ENCODE measurements at regions not wholly inside any gene's neighbourhood (a gene's known extent, or its start where the extent isn't known, plus 50 kb on each side); places are given as distances from the start of the nearest gene placed in this dataset.
A peak's percentile ranks its signal among the peaks of the same experiment; 100 is the strongest.

DNA sequence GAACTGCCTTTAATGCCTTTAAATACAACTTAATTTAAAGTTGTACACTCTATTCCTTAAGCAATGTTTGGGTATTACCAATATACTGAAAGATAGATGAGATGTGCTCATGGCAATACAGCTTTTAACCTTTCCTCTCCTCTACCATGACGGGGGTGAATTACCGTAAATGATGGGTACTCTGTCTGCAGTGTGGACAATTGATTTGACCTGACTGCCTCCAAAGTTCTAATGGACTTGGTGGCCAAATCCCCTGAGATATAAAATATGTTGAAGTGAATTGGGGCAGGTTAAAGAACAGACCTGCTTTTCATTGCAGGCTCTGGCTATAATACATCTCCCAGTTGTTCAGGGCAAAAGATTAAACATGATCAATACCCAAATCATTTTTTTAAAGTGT lies 367.4 kb upstream of the NR5A2 start:
- DNase-seq = no peak

DNA sequence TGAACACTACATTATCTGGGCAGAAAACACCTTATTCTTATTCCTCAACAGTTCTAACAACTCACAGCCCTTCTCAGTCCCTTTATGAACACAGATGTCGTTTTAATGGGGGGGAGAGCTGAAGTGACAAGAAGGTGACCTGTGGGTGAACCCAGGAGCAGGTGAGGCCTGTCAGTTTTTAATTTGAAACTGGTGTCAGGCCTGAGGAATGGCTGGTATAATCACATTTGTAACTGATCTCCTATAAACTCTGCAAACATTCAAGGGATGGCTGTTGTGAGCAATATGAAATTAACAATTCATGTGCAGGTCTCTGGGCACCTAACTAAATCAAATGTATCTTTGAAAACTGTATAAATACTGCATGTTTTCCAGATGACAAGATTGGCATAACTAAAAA lies 362.1 kb upstream of the NR5A2 start:
- no peak for DNase-seq

DNA sequence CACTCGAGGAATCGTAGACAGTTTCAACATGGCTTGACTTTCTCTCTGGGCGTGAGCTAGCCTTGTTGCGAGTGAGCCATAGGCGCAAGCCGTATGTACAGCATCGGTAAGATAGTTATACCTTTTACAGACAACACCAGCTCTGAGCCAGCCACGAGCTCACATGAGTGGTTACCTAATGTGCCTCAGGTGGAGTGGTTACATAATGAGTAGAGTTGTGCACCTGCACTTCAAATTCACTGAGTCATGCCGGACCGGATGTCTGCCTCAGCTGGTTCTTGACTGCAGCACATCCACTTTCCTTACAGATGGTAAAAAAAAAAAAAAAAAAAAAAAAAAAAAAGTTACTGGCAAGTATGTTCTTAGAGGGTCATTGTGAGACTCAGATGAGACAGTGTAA lies 360.4 kb upstream of the NR5A2 start:
- no peak for DNase-seq

DNA sequence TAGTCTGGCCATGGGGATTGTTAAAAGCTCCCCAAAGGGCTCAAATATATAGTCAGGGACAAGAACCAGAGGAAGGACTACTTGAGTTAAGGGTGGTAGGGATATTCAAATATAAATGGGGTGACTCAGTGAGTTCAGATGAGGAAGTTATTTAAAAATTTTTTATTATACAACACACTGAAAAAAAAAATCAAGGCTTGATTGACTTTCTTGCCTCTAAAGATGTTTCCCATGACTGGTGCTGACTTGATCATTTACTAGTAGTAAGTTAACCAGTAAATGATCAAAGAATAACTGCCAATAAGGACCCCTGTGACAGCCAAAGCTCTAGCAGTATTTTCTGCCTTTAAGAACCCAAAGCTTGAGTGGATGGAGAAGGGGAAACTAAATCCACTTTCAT lies 357.6 kb upstream of the NR5A2 start:
- DNase-seq = no peak

DNA sequence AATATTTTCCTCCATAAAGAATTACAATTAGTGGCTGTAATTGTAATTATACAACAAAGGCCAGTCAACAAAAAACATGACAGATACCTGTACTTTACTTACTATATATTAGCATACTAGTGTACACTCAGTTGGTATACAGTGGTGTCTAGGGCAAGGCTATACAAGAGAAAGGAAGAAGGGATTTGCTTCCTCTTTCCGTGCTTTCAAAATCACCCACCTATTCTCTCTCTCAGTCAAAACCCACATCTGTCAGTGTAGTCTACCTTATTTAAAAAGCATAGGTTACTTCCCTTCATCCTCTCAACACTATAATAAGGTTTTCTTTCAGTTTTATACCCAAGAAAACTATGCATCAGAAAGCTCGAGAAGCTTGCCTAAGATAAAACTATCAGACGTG lies 355.8 kb upstream of the NR5A2 start:
- DNase-seq = no peak

DNA sequence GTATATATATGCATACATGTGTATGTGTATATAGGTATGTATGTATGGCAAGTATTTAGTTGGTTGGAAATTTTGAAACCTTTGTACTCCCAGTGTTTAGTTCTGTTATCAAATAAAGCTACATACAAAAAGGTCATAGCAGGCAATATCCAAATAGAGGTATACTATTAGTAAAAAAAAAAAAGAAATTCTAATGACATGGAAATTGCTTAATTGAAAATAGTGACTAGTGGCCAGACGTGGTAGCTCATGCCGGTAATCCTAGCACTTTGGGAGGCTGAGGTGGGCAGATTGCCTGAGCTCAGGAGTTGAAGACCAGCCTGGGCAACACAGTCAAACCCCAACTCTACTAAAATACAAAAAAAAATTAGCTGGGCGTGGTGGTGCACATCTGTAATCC lies 351.6 kb upstream of the NR5A2 start:
- no peak for DNase-seq

DNA sequence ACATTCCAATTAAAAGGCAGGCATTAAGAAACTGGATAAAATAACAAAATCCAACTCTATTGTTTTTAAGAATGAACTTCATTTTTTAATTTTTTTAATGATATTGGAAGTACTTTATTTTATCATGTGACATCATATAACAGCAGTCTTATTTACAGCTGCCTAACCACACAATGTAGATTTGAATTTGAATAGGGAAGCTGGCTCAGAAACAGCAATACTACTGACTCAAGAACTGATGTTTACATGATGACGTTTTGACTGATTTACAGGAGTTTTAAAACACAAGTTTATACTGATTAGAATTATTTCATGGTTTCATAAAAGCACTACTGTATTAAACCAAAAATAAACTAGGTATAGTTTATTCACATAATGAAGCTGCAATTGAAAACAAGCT lies 348.7 kb upstream of the NR5A2 start:
- no peak for DNase-seq

DNA sequence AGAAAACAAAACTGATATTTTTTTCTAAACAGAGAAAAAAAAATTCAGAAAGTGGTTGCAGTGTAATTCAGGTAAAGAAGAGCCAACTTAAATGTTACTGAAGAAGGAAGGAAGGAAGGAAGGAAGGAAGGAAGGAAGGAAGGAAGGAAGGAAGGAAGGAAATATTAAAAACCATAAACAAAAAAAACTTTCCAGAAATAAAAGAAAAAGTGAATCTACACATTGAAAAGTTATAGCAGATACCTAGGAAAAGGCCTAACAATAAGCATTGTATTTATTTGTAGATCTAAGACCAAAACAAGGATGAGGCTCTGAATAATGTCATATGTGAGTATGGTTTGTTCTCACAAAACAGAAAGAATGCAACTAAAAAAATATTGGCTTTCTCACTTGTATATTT lies 345.4 kb upstream of the NR5A2 start:
- DNase-seq = no peak

DNA sequence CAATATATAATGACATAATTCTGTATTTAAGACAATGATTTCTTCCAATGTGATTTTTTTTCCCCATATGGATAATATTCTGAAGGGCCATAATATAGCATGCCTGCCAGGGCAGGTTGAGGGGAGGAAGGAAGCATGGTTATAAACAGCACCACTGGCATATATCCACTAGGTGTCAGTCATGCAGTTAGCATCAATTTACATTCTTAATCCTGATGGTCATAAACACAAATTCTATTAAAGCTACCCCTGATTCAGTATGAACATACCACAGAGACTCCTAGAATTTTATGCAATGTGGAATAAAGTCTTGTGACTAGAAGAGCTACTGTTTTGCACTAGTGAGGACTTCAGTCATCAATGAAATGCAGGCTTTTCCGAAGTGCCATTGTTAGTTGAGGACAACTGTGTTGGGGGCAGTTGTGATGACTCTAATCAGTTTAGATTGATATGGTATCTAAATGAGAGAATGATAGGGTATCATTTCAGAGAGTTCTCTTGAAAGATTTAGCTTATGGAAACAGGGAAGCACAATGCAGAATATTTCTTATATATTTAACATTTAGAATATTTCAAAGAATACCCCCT lies 342.7 kb upstream of the NR5A2 start:
- peak in 2 of 14 donors; percentile 2 for DNase-seq

DNA sequence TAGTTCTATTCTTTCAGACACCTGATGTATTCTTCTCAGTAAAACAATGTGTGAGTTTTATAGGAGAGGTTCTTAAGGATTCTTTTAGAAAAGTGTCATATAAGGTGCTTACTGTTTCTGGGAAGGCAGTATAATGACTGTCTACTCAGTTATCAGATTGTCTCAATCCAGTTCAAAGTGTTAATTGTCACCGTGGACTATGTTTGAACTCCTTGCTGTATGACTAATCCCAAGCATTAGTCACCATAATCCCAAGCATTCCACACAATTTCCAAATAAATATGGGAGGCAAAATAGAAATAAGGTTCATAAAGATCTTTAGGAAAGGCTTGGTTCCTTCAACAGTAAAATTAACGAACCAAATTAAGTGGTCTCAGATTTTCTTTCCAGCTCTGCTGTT lies 342.1 kb upstream of the NR5A2 start:
- no peak for DNase-seq

DNA sequence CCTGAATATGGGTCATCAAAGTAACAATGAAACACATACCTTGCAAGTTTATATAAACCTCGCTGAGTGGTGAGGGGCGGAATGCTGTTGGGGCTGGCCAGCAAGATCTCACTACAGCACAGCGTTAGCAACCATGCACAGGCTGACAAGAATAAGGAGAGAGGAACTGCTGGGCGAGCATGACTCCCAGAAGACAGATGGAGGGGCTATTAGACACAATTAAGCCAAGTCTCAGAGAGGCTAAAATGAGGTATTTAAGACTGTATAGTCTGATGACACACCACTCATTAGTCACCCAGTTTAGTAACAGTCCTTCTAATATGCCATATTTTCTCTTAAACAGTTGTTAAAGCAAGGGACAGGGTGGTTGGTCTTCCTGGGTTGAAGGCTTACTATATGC lies 340.2 kb upstream of the NR5A2 start:
- no peak for DNase-seq

DNA sequence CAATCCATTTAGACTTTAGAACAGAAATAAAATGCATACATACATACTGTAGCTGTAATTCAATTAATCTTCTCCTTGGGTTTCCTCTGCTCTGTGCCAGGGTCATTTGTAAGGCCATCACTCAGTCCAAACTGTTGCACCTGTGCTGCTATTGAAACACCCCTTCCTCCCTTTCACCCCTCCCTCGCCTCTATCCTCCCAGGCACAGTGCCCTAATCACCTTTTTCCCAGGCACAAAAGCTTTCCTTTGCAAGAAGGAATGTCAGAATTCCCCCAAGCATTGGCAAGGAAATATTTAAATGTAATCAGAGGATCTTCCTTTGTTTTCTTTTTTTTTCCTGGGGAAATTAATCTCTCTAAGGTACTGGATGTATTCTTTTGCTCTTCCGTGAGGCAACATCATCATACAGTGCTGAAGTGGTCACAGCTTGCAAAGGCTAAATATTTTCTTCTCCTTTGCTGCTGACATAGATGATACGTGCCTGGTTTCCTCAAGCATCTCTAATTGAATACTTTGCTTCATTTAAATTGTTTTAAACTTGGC lies 339.3 kb upstream of the NR5A2 start:
- DNase-seq = no peak

DNA sequence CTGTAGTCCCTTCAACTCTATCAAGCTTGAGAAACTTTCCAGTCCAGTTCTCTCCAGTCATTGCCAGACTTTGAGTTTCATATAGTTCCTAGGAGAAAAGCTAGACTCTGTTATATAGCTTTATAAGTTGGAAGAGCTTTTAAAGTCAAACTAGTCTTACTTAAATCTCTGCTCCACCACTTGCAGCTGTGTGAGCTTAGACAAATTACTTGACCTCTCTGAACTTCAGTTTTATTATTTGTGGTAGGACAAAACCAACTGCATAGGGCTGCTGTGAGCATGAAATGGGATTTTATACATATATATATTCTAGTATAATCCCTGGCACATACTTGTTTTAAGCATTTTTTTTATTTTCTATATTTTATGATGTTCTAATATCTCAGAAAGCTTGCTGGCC lies 338.7 kb upstream of the NR5A2 start:
- DNase-seq = no peak

DNA sequence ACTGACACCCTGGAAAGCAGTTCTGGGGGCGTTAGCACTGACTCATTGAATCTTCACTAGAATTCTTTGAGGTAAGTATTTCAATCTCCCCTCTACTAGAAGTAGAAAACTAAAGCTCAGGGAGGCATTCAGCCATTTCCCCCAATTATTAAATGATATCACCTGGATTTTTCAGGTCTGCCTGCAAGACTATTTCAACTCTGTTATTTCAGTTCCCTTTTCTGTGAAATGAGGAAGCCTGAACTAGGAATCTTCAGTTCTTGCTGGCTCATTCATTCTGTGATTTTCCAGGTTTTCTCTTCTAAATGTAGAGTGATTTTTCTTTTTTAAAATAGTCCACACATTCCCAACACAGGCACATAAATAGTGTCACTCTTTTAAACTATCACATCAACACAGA lies 337.0 kb upstream of the NR5A2 start:
- DNase-seq = no peak

DNA sequence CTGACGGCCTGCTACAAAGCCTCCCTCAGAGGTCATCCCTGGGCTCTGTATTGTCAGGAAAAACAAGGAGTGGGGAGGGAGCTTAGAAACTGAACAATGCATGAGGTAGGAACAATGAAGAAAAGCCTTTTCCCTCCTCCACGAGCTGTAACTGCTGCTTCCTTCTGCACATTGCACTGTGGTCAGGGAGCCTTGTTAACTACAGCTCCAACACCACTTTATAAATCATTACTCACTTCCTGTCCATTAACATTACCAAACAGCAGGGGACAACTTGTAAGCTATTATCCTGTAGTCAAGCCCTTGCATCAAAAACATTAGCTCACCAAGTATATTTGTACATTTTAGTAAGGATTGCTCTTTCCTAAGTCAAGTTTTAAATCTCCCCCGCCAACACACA lies 336.0 kb upstream of the NR5A2 start:
- DNase-seq = no peak

DNA sequence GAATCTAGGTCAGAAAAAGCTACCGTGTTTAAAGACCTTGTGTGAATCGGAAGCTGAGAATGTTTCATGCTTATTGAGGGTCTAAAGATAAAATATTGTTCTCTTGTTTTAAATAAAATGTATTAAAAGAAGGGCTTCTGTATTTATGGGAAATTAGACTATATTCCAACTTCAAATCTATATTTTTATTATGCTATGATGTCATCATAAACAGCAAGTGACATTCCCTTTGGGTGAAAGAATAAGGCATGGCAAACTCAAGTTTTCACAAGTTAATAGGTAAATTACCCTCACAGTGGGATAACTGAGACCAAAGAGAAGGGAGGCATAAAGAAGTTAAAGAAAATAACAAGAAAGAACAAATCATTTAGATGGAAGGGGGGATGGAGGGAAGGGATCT lies 333.8 kb upstream of the NR5A2 start:
- DNase-seq = no peak

DNA sequence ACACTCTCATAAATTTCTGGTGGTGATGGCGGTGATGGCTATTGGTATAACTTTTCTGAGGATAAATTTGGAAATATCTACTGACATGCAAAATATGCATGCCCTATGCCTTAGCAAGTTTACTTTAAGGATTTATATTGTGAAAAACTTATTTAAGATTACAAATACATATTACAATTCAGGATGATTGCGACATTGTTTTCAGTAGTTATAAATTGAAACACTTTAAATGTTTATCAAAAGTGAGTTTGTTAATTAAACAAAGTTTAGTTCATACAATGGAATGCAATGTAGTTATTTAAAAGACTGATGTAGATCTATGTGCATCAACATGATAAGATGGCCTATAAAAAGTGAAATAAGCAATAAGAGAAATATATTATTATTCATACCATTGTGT lies 331.3 kb upstream of the NR5A2 start:
- DNase-seq = no peak

DNA sequence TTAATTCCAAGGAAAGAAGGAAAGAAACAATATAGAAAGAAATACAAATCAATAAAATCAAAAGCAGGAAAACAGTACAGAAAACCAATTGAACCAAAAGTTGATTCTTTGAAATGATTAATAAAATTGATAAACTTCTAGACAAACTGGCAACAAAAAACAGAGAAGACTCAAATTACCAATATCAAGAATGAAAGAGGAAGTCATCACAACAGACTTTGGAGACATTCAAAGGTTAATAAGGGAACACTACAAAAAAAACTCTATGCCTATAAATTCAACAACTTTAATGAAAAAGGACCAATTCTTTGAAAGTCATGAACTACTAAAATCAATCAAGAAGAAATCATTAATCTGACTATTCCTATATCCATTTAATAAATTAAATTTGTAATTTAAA lies 329.3 kb upstream of the NR5A2 start:
- no peak for DNase-seq

DNA sequence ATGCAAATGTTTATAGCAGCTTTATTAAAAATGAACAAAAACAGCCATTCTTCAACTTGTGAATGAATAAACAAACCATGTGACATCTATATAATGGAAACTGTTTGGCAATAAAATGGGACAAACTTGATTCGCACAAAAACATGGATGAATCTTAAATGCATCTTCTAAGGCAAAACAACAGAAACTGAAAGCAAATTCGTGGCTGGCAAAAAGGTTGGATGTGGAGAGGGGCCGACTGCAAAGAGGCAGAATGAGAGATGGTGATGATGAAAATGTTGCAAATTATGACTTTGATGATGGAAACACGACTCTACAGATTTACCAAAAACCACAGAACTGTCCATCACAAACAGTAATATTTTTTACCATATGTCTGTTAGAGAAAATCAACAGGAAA lies 327.0 kb upstream of the NR5A2 start:
- no peak for DNase-seq

DNA sequence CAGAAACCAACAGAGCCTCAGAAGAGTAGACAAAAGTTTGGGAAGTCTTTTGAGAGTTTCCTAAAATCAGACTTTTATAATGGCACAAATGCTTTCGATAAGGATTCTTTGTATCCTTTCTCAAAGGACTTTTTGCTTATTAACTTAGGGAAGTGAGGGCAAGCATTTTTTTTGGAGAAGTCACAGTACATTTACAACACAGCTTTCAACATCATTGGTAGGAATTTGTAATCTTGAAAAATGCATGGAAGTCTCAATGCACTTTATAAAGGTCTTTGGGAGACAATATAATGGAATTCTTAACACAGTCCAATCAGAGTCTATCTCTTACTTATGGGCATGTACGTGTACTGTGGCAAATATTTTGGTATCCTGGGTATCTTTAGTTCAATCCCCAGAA lies 325.8 kb upstream of the NR5A2 start:
- DNase-seq = no peak

DNA sequence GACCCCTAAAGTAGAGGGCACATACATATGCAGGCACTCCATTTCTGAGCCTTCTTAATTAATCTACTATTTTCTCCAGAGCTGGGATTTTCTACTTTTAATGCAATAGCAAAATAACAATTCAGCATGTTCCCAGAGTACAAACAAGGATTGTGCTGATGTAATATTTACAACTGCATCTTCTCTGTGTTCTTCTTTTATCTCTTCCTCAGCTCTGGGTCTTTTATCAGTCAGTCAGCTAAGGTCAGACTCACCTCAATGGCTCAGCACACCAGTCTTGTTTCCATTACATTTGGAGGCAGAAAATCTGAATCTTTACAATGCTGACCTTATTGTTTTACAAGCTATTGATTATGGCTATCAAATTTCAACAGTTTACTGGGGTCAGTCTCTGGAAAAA lies 323.3 kb upstream of the NR5A2 start:
- DNase-seq = no peak

DNA sequence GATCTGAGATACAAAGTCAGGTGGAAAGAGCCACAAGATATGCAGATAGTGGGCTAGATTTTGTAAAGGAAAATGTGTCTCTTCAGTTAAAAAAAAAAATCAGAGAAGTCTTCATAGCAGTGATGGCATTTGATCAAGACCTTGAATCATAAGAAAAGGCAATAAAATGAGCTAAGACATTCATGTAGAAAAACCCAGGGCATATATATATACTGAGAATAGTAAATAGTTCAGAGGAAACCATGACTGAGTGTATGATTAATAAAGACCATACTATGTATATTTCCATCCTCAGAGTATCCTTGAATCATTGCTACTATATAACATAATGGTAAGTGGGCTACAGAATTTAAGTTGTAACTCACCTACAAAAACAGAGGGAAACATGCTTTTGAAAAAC lies 321.7 kb upstream of the NR5A2 start:
- no peak for DNase-seq

DNA sequence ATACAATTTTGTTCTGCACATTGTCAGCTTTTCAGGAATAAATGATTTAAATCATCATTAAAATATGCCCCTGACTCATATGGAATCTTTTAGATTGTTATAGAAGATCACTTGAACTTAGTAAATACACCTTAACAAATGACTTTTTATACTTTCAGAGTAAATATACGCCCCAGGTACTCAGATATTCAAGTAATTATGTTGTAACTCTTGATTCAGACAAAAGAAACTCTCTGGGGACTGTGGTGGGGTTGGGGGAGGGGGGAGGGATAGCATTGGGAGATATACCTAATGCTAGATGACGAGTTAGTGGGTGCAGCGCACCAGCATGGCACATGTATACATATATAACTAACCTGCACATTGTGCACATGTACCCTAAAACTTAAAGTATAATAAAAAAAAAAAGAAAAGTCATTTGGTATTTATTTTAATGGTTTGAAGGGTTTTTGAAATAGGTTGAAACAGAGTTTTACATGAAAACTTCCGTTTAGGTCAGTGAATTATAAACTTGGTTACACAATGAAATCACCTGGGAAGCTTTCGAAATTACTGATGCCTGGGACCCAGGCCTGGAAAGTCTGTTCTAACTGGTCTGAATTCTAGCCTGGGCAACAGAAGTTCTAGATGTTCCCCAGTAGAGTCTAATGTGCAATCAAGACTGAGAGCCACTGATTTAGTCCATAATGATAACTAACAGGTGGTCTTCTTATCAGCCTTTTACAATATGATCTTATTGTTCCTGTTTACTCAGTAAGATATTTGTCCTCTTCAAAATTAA lies 320.5 kb upstream of the NR5A2 start:
- DNase-seq = no peak

DNA sequence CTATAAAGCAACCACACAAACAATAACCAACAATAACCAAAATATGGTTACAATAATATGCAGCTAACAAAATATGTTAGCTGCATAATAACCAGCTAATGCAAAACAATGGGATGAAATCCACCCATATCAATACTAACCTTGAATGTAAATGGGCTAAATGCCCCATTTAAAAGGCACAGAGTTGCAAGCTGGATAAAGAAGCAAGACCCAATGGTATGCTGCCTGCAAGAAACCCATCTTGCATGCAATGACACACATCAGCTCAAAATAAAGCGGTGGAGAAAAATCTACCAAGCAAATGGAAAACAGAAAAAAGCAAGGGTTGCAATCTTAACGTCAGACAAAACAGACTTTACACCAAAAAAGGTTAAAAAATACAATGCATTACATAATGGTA lies 316.5 kb upstream of the NR5A2 start:
- DNase-seq = no peak

DNA sequence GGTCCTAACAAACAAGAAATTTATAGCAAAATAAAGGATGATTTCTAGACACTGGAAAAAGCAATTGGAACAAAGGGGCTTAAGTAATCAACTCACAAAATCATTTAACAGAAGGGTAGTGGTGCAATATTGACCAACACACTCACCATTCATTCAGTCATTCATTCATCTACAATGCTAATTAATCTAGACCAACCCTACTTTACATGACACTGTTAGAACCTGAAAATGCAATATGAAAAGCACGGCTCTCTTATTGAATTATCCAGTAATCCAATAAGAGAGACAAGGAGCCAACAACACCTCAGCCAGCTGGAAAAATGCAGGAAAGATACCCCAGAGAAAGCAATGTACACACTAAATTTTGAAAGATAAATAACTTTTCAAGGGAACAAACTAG lies 310.8 kb upstream of the NR5A2 start:
- DNase-seq = no peak

All from C1 segment of cervical spinal cord (tissue), 14 donors.